ENCODE measurements at regions not wholly inside any gene's neighbourhood (a gene's known extent, or its start where the extent isn't known, plus 50 kb on each side); places are given as distances from the start of the nearest gene placed in this dataset.

GRCh38 chr9:129406278-129407225 lies 214.3 kb downstream of the C9orf50 start:
- TF ChIP-seq CSRNP3 (CRISPR knock-in tag; IDR thresholded peaks at IDR 0.05) (no peak), TSHZ2 (CRISPR knock-in tag; IDR thresholded peaks at IDR 0.05) (no peak), ZNF70 (CRISPR knock-in tag; IDR thresholded peaks at IDR 0.05) (no peak), PATZ1 (CRISPR knock-in tag; IDR thresholded peaks at IDR 0.05; ENCODE audit: borderline replicate concordance) (no peak), OSR1 (CRISPR knock-in tag; IDR thresholded peaks at IDR 0.05) (no peak), ARNTL (CRISPR knock-in tag; IDR thresholded peaks at IDR 0.05; ENCODE audit: borderline replicate concordance, low read depth) (no peak), ZNF565 (CRISPR knock-in tag; conservative IDR thresholded peaks at IDR 0.05; ENCODE audit: low read depth) (no peak), ZC3H10 (CRISPR knock-in tag; IDR thresholded peaks at IDR 0.05) (no peak), ZFP30 (CRISPR knock-in tag; IDR thresholded peaks at IDR 0.05) (no peak), POU6F1 (CRISPR knock-in tag; IDR thresholded peaks at IDR 0.05; ENCODE audit: borderline replicate concordance, low read depth) (no peak), ZFP3 (CRISPR knock-in tag; IDR thresholded peaks at IDR 0.05) (no peak)

Measured in SK-N-SH treated with all-trans-retinoic acid at 6 μM for 48 hours (cell line).